ENCODE measurements at regions not wholly inside any gene's neighbourhood (a gene's known extent, or its start where the extent isn't known, plus 50 kb on each side); places are given as distances from the start of the nearest gene placed in this dataset.

DNA sequence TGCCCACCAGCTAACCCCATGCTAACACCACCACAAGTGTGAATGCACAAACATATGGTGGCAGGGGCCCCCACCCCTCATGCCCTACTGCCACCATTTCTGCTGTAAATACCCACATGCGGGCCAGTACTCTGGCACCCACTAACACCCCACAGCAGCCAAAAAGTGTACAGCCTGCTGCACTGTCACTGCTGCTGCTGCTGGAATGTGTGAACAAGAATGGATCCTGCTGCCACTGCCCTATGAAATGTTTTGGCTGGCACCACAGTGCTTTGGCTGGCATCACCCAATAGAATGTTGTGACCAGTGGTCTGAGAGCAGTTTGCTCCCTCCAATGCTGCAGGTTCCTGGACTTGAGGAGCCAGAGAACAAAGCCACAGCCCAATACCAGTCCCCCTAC lies 606.6 kb upstream of the SORCS1 start (continued):
- TF ChIP-seq ZNF121 (CRISPR knock-in tag; IDR thresholded peaks at IDR 0.05) (no peak), USF1 (CRISPR knock-in tag; IDR thresholded peaks at IDR 0.05) (no peak), GRHL2 (CRISPR knock-in tag; IDR thresholded peaks at IDR 0.05; ENCODE audit: insufficient replicate concordance, severe bottlenecking) (no peak)
- TF ChIP-seq, protein P1, sequence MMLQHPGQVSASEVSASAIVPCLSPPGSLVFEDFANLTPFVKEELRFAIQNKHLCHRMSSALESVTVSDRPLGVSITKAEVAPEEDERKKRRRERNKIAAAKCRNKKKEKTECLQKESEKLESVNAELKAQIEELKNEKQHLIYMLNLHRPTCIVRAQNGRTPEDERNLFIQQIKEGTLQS (CRISPR knock-in tag; conservative IDR thresholded peaks at IDR 0.05) = no peak

DNA sequence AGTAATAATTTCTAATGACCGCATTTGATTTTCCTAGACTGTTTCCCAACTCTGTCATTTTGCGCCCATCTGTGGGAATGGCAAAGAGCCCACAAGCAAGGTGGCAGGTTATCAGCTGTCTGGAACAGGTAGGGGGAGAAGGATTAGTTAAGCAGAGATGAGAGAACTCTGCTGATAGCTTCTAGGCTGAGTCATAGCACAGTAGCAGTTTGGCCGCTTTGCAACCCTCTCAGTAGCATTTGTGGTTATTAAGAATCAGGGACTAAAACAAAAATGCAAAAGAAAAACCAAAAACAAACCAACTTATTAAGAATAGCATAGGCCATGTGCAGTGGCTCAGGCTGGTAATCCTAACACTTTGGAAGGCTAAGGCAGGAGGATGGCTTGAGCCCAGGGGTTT lies 602.7 kb upstream of the SORCS1 start:
- Mint-ChIP-seq H3K4me3 (no peak overlapping the region), H3K36me3 (no peaks in the 10 kb centered on the region), H3K27me3 (ENCODE audit: low read depth) (no peaks in the 10 kb centered on the region), H3K4me1 (peaks cover 17% of the 10 kb centered on the region), H3K27ac (no peak overlapping the region), H3K9me3 (no peaks in the 10 kb centered on the region)
- ChIA-PET CTCF (no interaction called here), POLR2A (no interaction called here)
- no peak for DNase-seq (ENCODE audit: low spot score)
- no peak for ATAC-seq
- TF ChIP-seq, protein P2, sequence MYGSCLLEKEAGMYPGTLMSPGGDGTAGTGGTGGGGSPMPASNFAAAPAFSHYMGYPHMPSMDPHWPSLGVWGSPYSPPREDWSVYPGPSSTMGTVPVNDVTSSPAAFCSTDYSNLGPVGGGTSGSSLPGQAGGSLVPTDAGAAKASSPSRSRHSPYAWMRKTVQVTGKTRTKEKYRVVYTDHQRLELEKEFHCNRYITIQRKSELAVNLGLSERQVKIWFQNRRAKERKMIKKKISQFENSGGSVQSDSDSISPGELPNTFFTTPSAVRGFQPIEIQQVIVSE (CRISPR knock-in tag; IDR thresholded peaks at IDR 0.05; ENCODE audit: borderline replicate concordance) = no peak
- TF ChIP-seq ARID4B (CRISPR knock-in tag; IDR thresholded peaks at IDR 0.05; ENCODE audit: borderline replicate concordance) (no peak), USF1 (CRISPR knock-in tag; IDR thresholded peaks at IDR 0.05) (no peak), SOX15 (CRISPR knock-in tag; IDR thresholded peaks at IDR 0.05) (no peak), ZNF219 (CRISPR knock-in tag; IDR thresholded peaks at IDR 0.05; ENCODE audit: borderline replicate concordance) (no peak), HMGXB4 (CRISPR knock-in tag; IDR thresholded peaks at IDR 0.05) (no peak), NFYB (CRISPR knock-in tag; conservative IDR thresholded peaks at IDR 0.05; ENCODE audit: low read depth) (no peak), AR (CRISPR knock-in tag; IDR thresholded peaks at IDR 0.05) (no peak), E2F5 (CRISPR knock-in tag; IDR thresholded peaks at IDR 0.05) (no peak), ZNF425 (CRISPR knock-in tag; conservative IDR thresholded peaks at IDR 0.05) (no peak), HMGA2 (CRISPR knock-in tag; IDR thresholded peaks at IDR 0.05) (no peak), ZNF423 (CRISPR knock-in tag; IDR thresholded peaks at IDR 0.05) (no peak), ZBTB43 (CRISPR knock-in tag; IDR thresholded peaks at IDR 0.05) (no peak)
- TF ChIP-seq, protein P1 (CRISPR knock-in tag; conservative IDR thresholded peaks at IDR 0.05) = no peak
- TF ChIP-seq, protein P3, sequence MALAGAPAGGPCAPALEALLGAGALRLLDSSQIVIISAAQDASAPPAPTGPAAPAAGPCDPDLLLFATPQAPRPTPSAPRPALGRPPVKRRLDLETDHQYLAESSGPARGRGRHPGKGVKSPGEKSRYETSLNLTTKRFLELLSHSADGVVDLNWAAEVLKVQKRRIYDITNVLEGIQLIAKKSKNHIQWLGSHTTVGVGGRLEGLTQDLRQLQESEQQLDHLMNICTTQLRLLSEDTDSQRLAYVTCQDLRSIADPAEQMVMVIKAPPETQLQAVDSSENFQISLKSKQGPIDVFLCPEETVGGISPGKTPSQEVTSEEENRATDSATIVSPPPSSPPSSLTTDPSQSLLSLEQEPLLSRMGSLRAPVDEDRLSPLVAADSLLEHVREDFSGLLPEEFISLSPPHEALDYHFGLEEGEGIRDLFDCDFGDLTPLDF (CRISPR knock-in tag; IDR thresholded peaks at IDR 0.05) = no peak

Measured in WTC11 (cell line).